Activated naive CD4-positive, alpha-beta T cell treated with anti-CD3 and anti-CD28 coated beads for 36 hours (primary cell): ENCODE measurements at regions not wholly inside any gene's neighbourhood (a gene's known extent, or its start where the extent isn't known, plus 50 kb on each side); places are given as distances from the start of the nearest gene placed in this dataset.

Experiments
- CTCF ChIA-PET: fragments of 350-600 bp; sonication (Branson Sonifier 250); formaldehyde crosslinking; loops from one replicate; lab custom pipeline; 2021; ENCODE audit warnings: antibody characterized with exemption; lab: Charles Lee
- DNase-seq: peaks from one replicate; pipeline ENCODE4 v3.0.0-alpha.2; 2020
- H3K27ac Mint-ChIP-seq: one replicate; pipeline ENCODE4 v1.8.0; 2021; ENCODE audit warnings: mild to moderate bottlenecking, mixed read lengths
- H3K27me3 Mint-ChIP-seq: one replicate; pipeline ENCODE4 v1.8.0; 2021; ENCODE audit warnings: low read depth, mixed read lengths
- H3K36me3 Mint-ChIP-seq: one replicate; pipeline ENCODE4 v1.8.0; 2021; ENCODE audit warnings: low read depth, mixed read lengths
- H3K4me1 Mint-ChIP-seq: one replicate; pipeline ENCODE4 v1.8.0; 2021; ENCODE audit warnings: low read depth, mixed read lengths
- H3K4me3 Mint-ChIP-seq: one replicate; pipeline ENCODE4 v1.8.0; 2021; ENCODE audit warnings: mild to moderate bottlenecking, moderate library complexity, mixed read lengths
- H3K9me3 Mint-ChIP-seq: one replicate; pipeline ENCODE4 v1.8.0; 2021; ENCODE audit warnings: mixed read lengths
- intact Hi-C: fragments of 100-400 bp; cut with micrococcal nuclease; formaldehyde crosslinking; loops from one replicate; pipeline ENCODE4 v1.15.1; 2023

DNA sequence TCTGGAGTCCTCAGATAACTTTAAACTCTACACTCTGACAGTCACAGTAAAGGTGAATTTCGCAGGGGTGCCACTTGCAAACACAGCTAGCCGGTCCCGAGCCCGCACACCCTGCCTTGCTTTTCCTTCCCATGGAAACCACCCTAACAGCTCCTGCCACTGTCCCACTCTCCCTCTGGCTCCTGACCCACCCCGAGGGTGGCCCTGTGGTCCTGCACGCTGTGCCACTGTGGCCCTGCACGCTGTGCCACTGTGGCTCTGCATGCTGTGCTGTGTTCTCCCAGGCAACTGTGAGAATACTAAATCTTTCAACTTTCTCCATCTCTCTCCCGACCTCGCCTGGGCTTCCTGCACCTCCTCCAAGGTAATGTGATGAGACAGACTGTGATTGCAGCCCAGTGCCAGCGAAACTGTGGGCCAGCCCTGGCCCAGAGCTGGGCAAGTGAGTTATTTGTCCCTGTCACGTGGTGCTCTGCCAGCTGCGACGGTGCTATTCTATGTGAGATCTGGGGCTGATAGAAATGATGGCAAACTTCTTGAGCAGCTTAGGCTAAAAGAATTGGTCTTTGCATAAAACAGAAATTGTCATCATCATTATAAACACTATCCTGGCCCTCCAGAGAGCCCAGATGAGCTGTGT is 63.4 kb upstream of the TARBP1 start:
- H3K36me3 Mint-ChIP-seq: no peaks in the 10 kb centered on the region
- CTCF ChIA-PET: interaction anchor here (0.9 to 1.7 kb wide), 2 partner anchors 22 to 55 kb away, joined by 3 to 4 read pairs; no protein-coding TSS in a partner anchor
- H3K27me3 Mint-ChIP-seq: no peaks in the 10 kb centered on the region
- no peak overlapping the region for H3K4me3 Mint-ChIP-seq
- no peaks in the 10 kb centered on the region for H3K9me3 Mint-ChIP-seq
- no peak for DNase-seq
- H3K4me1 Mint-ChIP-seq: peaks cover 19% of the 10 kb centered on the region
- no peak overlapping the region for H3K27ac Mint-ChIP-seq
- intact Hi-C loops: no loop called here

- Mint-ChIP-seq H3K36me3 (no peaks in the 10 kb centered on the region), H3K9me3 (no peaks in the 10 kb centered on the region), H3K27ac (no peak overlapping the region), H3K4me3 (no peak overlapping the region), H3K27me3 (no peaks in the 10 kb centered on the region), H3K4me1 (peaks cover 19% of the 10 kb centered on the region)
- intact Hi-C loops: no loop called here
- CTCF ChIA-PET: interaction anchor here (0.5 kb wide), 1 partner anchor 752 kb away, joined by 3 read pairs; no protein-coding TSS in a partner anchor
- DNase-seq: no peak
Measured at GRCh38 chr1:234541286-234541975, 62.5 kb upstream of the TARBP1 start.

- no peaks in the 10 kb centered on the region for H3K27me3 Mint-ChIP-seq
- H3K4me3 Mint-ChIP-seq: no peak overlapping the region
- CTCF ChIA-PET: no interaction called here
- no peaks in the 10 kb centered on the region for H3K9me3 Mint-ChIP-seq
- H3K4me1 Mint-ChIP-seq: peaks cover 19% of the 10 kb centered on the region
- H3K36me3 Mint-ChIP-seq: no peaks in the 10 kb centered on the region
- DNase-seq: no peak
- intact Hi-C loops: no loop called here
- H3K27ac Mint-ChIP-seq: no peak overlapping the region
Measured at GRCh38 chr1:234540404-234540762, 61.4 kb upstream of the TARBP1 start.

DNA sequence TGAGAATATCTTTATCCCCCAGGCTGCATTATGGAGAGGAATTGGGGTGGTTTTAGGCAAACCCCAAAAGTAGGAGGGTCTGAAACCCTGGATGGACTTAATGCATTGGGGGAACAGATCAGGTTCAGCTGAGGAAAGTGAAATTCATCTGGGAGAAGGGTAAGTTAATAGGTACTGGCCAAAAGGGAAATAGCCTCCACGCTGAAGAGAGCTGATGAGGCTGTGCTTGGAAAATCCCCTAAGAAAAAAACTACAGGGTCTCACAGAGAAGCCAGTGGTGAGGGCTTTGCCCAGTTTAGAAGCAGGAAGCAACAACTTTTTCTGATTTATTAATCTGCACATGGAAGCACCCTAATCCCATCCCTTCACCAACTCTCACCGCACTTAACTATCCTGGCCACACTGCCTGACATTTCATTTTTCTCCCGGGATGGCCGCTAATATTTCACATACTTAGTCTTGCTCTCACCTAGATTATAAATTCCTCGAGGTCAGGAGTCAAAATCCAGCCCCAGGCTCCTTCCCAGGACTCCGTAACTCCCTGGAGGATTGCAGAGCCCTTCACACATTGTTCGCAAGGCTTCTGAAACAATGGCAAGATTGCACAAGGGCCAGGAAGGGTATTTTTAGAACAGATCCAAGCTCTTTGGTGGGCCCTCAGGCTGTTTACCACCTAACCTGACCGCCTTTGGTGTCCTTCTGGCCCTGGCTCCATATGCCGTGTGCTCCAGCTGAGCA is 60.9 kb upstream of the TARBP1 start:
- H3K9me3 Mint-ChIP-seq: no peaks in the 10 kb centered on the region
- H3K4me3 Mint-ChIP-seq: no peak overlapping the region
- intact Hi-C loops: no loop called here
- no peaks in the 10 kb centered on the region for H3K36me3 Mint-ChIP-seq
- H3K27me3 Mint-ChIP-seq: no peaks in the 10 kb centered on the region
- no peak for DNase-seq
- H3K27ac Mint-ChIP-seq: no peak overlapping the region
- CTCF ChIA-PET: no interaction called here
- H3K4me1 Mint-ChIP-seq: peaks cover 17% of the 10 kb centered on the region

DNA sequence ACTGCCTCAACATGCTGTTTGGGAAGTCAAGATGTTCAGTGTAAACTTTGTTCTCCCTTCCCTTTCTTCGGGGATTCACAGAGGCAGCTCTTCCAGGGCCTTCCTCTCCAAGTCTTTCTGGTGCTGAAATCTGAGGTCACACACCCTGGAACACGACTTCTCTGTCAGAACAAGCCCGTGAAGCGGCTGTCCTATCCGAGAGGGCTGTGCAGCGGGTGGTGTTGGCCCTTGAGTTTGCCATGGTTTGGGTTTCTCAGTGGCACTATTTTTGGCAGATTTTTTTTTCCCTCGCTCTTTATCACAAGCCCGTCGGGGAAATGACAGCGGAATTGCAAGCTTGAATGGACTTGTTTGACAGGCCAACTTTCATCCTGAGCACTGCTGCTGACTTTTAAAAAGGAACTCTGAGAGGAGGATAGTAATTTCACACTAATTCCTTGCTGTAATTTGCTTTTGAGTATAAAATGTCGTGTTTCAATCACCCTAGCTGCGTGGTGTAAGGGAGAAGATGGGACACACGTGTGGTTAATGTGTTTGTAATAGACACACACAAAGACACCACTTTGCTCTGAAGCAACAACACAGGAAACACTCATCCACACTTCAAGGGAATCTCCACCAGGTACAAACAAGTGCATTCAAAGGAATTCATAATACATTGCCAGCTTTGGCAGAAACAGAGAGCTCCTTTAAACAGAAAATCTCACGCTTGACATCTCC is 60.1 kb upstream of the TARBP1 start:
- peaks cover 9% of the 10 kb centered on the region for H3K4me1 Mint-ChIP-seq
- H3K36me3 Mint-ChIP-seq: no peaks in the 10 kb centered on the region
- H3K9me3 Mint-ChIP-seq: no peaks in the 10 kb centered on the region
- intact Hi-C loops: no loop called here
- H3K27me3 Mint-ChIP-seq: no peaks in the 10 kb centered on the region
- DNase-seq: no peak
- H3K27ac Mint-ChIP-seq: no peak overlapping the region
- no peak overlapping the region for H3K4me3 Mint-ChIP-seq
- CTCF ChIA-PET: interaction anchor here (1.0 kb wide), 1 partner anchor 40 kb away, joined by 3 read pairs; no protein-coding TSS in a partner anchor

GRCh38 chr1:234538062-234538731 is 59.2 kb upstream of the TARBP1 start:
- DNase-seq: no peak
- intact Hi-C loops: no loop called here
- Mint-ChIP-seq H3K27ac (no peak overlapping the region), H3K27me3 (no peaks in the 10 kb centered on the region), H3K36me3 (no peaks in the 10 kb centered on the region), H3K9me3 (no peaks in the 10 kb centered on the region), H3K4me3 (no peak overlapping the region), H3K4me1 (peaks cover 1% of the 10 kb centered on the region)
- CTCF ChIA-PET: interaction anchor here (1.0 kb wide), 1 partner anchor 39 kb away, joined by 3 read pairs; no protein-coding TSS in a partner anchor

DNA sequence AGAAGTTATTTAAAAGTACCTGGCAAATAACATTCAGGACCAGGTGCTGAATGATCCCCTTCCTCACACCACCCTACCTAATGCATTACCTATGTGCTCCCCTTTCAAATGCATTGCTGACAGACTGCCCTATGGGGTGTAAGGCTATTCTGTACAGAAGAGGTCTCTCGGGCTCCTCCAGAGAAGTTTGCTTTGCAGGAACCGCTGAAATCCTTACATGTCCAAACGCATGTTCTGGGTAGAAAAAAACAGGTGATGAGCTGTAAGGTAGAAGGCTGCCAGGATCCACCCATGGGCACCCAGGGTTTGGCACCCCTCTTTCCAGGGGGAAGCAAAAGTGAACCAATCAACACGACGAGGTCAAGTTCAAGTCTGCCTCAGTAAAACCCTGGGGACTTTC is 58.3 kb upstream of the TARBP1 start:
- no peak for DNase-seq
- no peaks in the 10 kb centered on the region for H3K9me3 Mint-ChIP-seq
- no peak overlapping the region for H3K27ac Mint-ChIP-seq
- H3K4me1 Mint-ChIP-seq: no peaks in the 10 kb centered on the region
- H3K36me3 Mint-ChIP-seq: no peaks in the 10 kb centered on the region
- no peak overlapping the region for H3K4me3 Mint-ChIP-seq
- H3K27me3 Mint-ChIP-seq: no peaks in the 10 kb centered on the region
- intact Hi-C loops: no loop called here
- CTCF ChIA-PET: no interaction called here

GRCh38 chr1:234536741-234537140 is 57.8 kb upstream of the TARBP1 start:
- Mint-ChIP-seq H3K36me3 (no peaks in the 10 kb centered on the region), H3K4me1 (no peaks in the 10 kb centered on the region), H3K4me3 (no peak overlapping the region), H3K27ac (no peak overlapping the region), H3K27me3 (no peaks in the 10 kb centered on the region), H3K9me3 (no peaks in the 10 kb centered on the region)
- intact Hi-C loops: no loop called here
- CTCF ChIA-PET: no interaction called here
- no peak for DNase-seq

GRCh38 chr1:234535763-234536515 is 57.0 kb upstream of the TARBP1 start:
- H3K36me3 Mint-ChIP-seq: no peaks in the 10 kb centered on the region
- H3K27me3 Mint-ChIP-seq: no peaks in the 10 kb centered on the region
- H3K27ac Mint-ChIP-seq: no peak overlapping the region
- H3K9me3 Mint-ChIP-seq: no peaks in the 10 kb centered on the region
- CTCF ChIA-PET: interaction anchor here (0.6 kb wide), 1 partner anchor 26 kb away, joined by 5 read pairs; no protein-coding TSS in a partner anchor
- DNase-seq: no peak
- H3K4me1 Mint-ChIP-seq: no peaks in the 10 kb centered on the region
- no peak overlapping the region for H3K4me3 Mint-ChIP-seq
- intact Hi-C loops: no loop called here

- DNase-seq: no peak
- no peaks in the 10 kb centered on the region for H3K9me3 Mint-ChIP-seq
- no peak overlapping the region for H3K27ac Mint-ChIP-seq
- no peaks in the 10 kb centered on the region for H3K4me1 Mint-ChIP-seq
- no peak overlapping the region for H3K4me3 Mint-ChIP-seq
- H3K36me3 Mint-ChIP-seq: no peaks in the 10 kb centered on the region
- intact Hi-C loops: no loop called here
- no peaks in the 10 kb centered on the region for H3K27me3 Mint-ChIP-seq
- CTCF ChIA-PET: interaction anchor here (0.6 kb wide), 1 partner anchor 27 kb away, joined by 5 read pairs; no protein-coding TSS in a partner anchor
Measured at GRCh38 chr1:234535218-234535617, 56.2 kb upstream of the TARBP1 start.
